SK-N-SH (cell line): ENCODE measurements at regions not wholly inside any gene's neighbourhood (a gene's known extent, or its start where the extent isn't known, plus 50 kb on each side); places are given as distances from the start of the nearest gene placed in this dataset.

Experiments used
- CTCF ChIA-PET: fragments of 300-600, 350-600 bp; formaldehyde crosslinking; extraction: SDS; loops from one replicate; lab custom pipeline; 2021; lab: Yijun Ruan, JAX
- POLR2A ChIA-PET: fragments of 350-600 bp; sonication (Branson Sonifier 250); formaldehyde crosslinking; extraction: SDS; loops from one replicate; lab custom pipeline; 2020; ENCODE audit warnings: antibody characterized with exemption, inconsistent platforms; lab: Yijun Ruan, JAX
- DNase-seq: peaks from one replicate; pipeline ENCODE4 v3.0.0; 2012
- H2AFZ ChIP-seq: fragments of 200-600 bp; sonication (generic); 2 replicates; pipeline ENCODE4 v1.8.1; 2016; ENCODE audit warnings: antibody characterized with exemption, mild to moderate bottlenecking, low read depth
- H3F3A ChIP-seq: fragments of 200-600 bp; sonication (generic); replicated peaks from 2 replicates; pipeline ENCODE3; 2016; ENCODE audit warnings: antibody characterized with exemption, mild to moderate bottlenecking; ENCODE audit not compliant: insufficient read depth
- H3K27ac ChIP-seq, 2 experiments: fragments of 200-500 bp in 1 of 2; fragments of 200-600 bp in 1 of 2; sonication (Bioruptor generic) in 1 of 2; sonication (generic), shearing (Covaris generic) in 1 of 2; 2 replicates each; pipeline versions ENCODE4 v1.5.1 to v1.6.1; 2014 to 2016; ENCODE audit warnings: low read depth in 2 of 2, inconsistent platforms in 1 of 2, low read length in 1 of 2, mild to moderate bottlenecking in 1 of 2, mixed read lengths in 1 of 2
- H3K27me3 ChIP-seq: fragments of 200-600 bp; sonication (generic), shearing (Covaris generic); 2 replicates; pipeline ENCODE4 v1.6.1; 2016; ENCODE audit warnings: mixed run types; ENCODE audit not compliant: insufficient read depth
- H3K36me3 ChIP-seq, 2 experiments: fragments of 200-500 bp in 1 of 2; fragments of 200-600 bp in 1 of 2; sonication (Bioruptor generic) in 1 of 2; sonication (generic) in 1 of 2; replicated peaks in 1 of 2; 2 replicates each; pipeline versions ENCODE3 to v1.5.1; 2014 to 2016; ENCODE audit warnings: low read length in 1 of 2, mild to moderate bottlenecking in 1 of 2; ENCODE audit not compliant: insufficient read depth in 2 of 2, control insufficient read depth in 1 of 2
- H3K4me1 ChIP-seq, 2 experiments: fragments of 200-500 bp in 1 of 2; fragments of 200-600 bp in 1 of 2; sonication (Bioruptor generic) in 1 of 2; sonication (generic), shearing (Covaris generic) in 1 of 2; 2 replicates each; pipeline versions ENCODE4 v1.5.1 to v1.6.1; 2014 to 2016; ENCODE audit warnings: low read depth in 1 of 2, low read length in 1 of 2, mixed run types in 1 of 2; ENCODE audit not compliant: insufficient read depth in 2 of 2, control insufficient read depth in 1 of 2
- H3K4me2 ChIP-seq: fragments of 200-600 bp; sonication (generic), shearing (Covaris generic); 2 replicates; pipeline ENCODE4 v1.6.1; 2017; ENCODE audit warnings: mixed run types
- H3K4me3 ChIP-seq, 2 experiments: fragments of 200-500 bp in 1 of 2; fragments of 200-600 bp in 1 of 2; sonication (Bioruptor generic) in 1 of 2; sonication (generic), shearing (Covaris generic) in 1 of 2; 2 replicates each; pipeline versions ENCODE4 v1.5.1 to v1.8.1; 2014 to 2016; ENCODE audit warnings: low read depth in 2 of 2, inconsistent platforms in 1 of 2, low read length in 1 of 2, mild to moderate bottlenecking in 1 of 2, mixed read lengths in 1 of 2, moderate library complexity in 1 of 2
- H3K79me2 ChIP-seq: fragments of 200-600 bp; sonication (generic); 2 replicates; pipeline ENCODE4 v1.8.1; 2017; ENCODE audit warnings: mild to moderate bottlenecking; ENCODE audit not compliant: insufficient read depth
- H3K9ac ChIP-seq: fragments of 200-600 bp; sonication (generic); 2 replicates; pipeline ENCODE4 v1.6.1; 2017; ENCODE audit warnings: mixed run types
- H3K9me2 ChIP-seq: fragments of 200-600 bp; sonication (generic); 2 replicates; pipeline ENCODE4 v1.6.1; 2017; ENCODE audit warnings: mixed run types
- H3K9me3 ChIP-seq: fragments of 200-600 bp; sonication (generic); 2 replicates; pipeline ENCODE4 v1.6.1; 2017; ENCODE audit warnings: mixed run types, mild to moderate bottlenecking, moderate library complexity
- H4K20me1 ChIP-seq: fragments of 200-600 bp; sonication (generic); 2 replicates; pipeline ENCODE4 v1.6.1; 2017; ENCODE audit warnings: mild to moderate bottlenecking, mixed run types; ENCODE audit not compliant: insufficient read depth
- EP300 ChIP-seq, 2 experiments: IDR thresholded peaks; 2 replicates each; pipeline versions ENCODE4 v1.4.0 to v1.6.1; 2012; ENCODE audit warnings: borderline replicate concordance in 1 of 2, low read depth in 1 of 2, low read length in 1 of 2
- EZH2phosphoT487 ChIP-seq: fragments of 200-600 bp; sonication (generic); IDR thresholded peaks from 2 replicates; pipeline ENCODE4 v1.6.1; 2017; ENCODE audit warnings: low read depth, mixed run types, mild to moderate bottlenecking, antibody characterized with exemption, moderate library complexity, borderline replicate concordance
- FOXJ3 ChIP-seq: sonication (generic); formaldehyde crosslinking; IDR thresholded peaks from 2 replicates; pipeline ENCODE4 v1.5.1; 2020; ENCODE audit warnings: mild to moderate bottlenecking, missing genetic modification reagents
- GABPA ChIP-seq: IDR thresholded peaks from 2 replicates; pipeline ENCODE4 v1.4.0; 2012; ENCODE audit warnings: low read depth, mild to moderate bottlenecking
- GATA2 ChIP-seq: sonication (generic); formaldehyde crosslinking; IDR thresholded peaks from 2 replicates; pipeline ENCODE4 v1.5.0; 2020; ENCODE audit warnings: mild to moderate bottlenecking, missing genetic modification reagents
- JUND ChIP-seq: IDR thresholded peaks from 2 replicates; pipeline ENCODE4 v1.4.0; 2012
- NFIC ChIP-seq: IDR thresholded peaks from 2 replicates; pipeline ENCODE4 v1.4.0; 2012; ENCODE audit warnings: borderline replicate concordance
- NRF1 ChIP-seq: IDR thresholded peaks from 2 replicates; pipeline ENCODE4 v1.6.1; 2012; ENCODE audit warnings: low read depth, mild to moderate bottlenecking, low read length
- RAD21 ChIP-seq: IDR thresholded peaks from 2 replicates; pipeline ENCODE4 v1.6.1; 2012; ENCODE audit warnings: mild to moderate bottlenecking, low read length
- RCOR1 ChIP-seq: fragments of 150-350 bp; IDR thresholded peaks from 2 replicates; pipeline ENCODE4 v1.6.1; 2017; ENCODE audit warnings: antibody characterized with exemption, low read length
- RFX5 ChIP-seq: IDR thresholded peaks from 2 replicates; pipeline ENCODE4 v1.6.1; 2012; ENCODE audit warnings: mild to moderate bottlenecking, improper control_type of control experiment, low read length
- RXRA ChIP-seq: IDR thresholded peaks from 2 replicates; pipeline ENCODE4 v1.4.0; 2012; ENCODE audit warnings: low read depth, mild to moderate bottlenecking, borderline replicate concordance
- TAF1 ChIP-seq: IDR thresholded peaks from 2 replicates; pipeline ENCODE4 v1.6.1; 2012; ENCODE audit warnings: low read depth, mild to moderate bottlenecking, low read length, moderate library complexity, borderline replicate concordance
- TCF12 ChIP-seq: IDR thresholded peaks from 2 replicates; pipeline ENCODE4 v1.4.0; 2012
- TEAD4 ChIP-seq: IDR thresholded peaks from 2 replicates; pipeline ENCODE4 v1.4.0; 2012; ENCODE audit warnings: mild to moderate bottlenecking, borderline replicate concordance; ENCODE audit not compliant: insufficient read depth
- YY1 ChIP-seq: IDR thresholded peaks from 2 replicates; pipeline ENCODE4 v1.4.0; 2012; ENCODE audit warnings: low read depth, mild to moderate bottlenecking
- WGBS: methylation state at CpG from one replicate; pipeline ENCODE4 v1.1.6; 2017; ENCODE audit warnings: low lambda C conversion rate; 5-methylcytosine and 5-hydroxymethylcytosine counted together
- TF ChIP-seq, protein P1 (sequence below): fragments of 150-350 bp; IDR thresholded peaks from 2 replicates; pipeline ENCODE4 v1.6.1; 2016; ENCODE audit warnings: mild to moderate bottlenecking, low read depth, low read length
- TF ChIP-seq, protein P2 (sequence below): IDR thresholded peaks from 2 replicates; pipeline ENCODE4 v1.6.1; 2012; ENCODE audit warnings: mild to moderate bottlenecking, low read depth, low read length, moderate library complexity
- TF ChIP-seq, protein P3 (sequence below): IDR thresholded peaks from 2 replicates; pipeline ENCODE4 v1.4.0; 2012; ENCODE audit warnings: low read depth
- TF ChIP-seq, protein P4 (sequence below): IDR thresholded peaks from 2 replicates; pipeline ENCODE4 v1.4.0; 2012; ENCODE audit warnings: low read depth, borderline replicate concordance

DNA sequence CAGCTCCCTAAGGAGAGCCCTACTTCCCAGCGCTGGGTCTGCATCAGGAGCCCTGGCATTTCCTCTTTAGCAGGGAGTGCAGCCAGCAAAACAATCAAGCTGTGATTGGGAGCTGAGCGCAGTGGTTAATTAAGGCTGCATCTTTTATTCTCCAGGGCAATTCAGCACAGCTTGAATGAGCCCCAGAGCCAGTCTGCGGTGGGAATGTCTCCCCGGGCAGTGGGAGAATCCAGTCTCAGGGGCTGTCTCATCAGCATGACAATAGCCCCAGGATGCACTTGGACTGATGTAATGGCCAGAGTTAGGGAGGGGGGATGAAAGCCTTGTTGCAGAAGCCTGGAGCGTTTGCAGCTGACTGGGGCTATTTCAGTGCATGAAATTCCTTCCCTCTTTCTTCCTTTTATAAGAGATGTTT is 292.6 kb upstream of the SOX9 start:
- peak; percentile 58 for DNase-seq
- Histone ChIP-seq H3K27ac (peak overlapping the region in 1 of 2 experiments; percentile 20; a peak in 2 of 4 replicates), H3K36me3 (no peaks in the 10 kb centered on the region), H3F3A (no peaks in the 10 kb centered on the region), H2AFZ (peak overlapping the region; percentile 54; the same call in 1 of the 2 replicates), H3K27me3 (no peaks in the 10 kb centered on the region), H3K4me2 (peak overlapping the region; percentile 46; the same call in 1 of the 2 replicates), H3K79me2 (no peaks in the 10 kb centered on the region), H3K9ac (no peak overlapping the region), H3K9me3 (no peaks in the 10 kb centered on the region), H3K9me2 (no peaks in the 10 kb centered on the region), H3K4me1 (peaks cover 0 to 15% of the 10 kb centered on the region in 2 experiments; a peak in 2 of 4 replicates), H4K20me1 (no peaks in the 10 kb centered on the region), H3K4me3 (no peak overlapping the region)
- ChIA-PET CTCF (interaction anchor here (1.1 kb wide), 2 partner anchors 16 to 1062 kb away, joined by 3 read pairs; no protein-coding TSS in a partner anchor), POLR2A (interaction anchor here (0.6 kb wide), 1 partner anchor 12 kb away, joined by 3 read pairs; no protein-coding TSS in a partner anchor)
- WGBS, result 5% methylated on average over 5 of the region's 5 CpGs
- TF ChIP-seq EP300 (IDR thresholded peaks at IDR 0.05; ENCODE audit: borderline replicate concordance in 1 of 2, low read depth in 1 of 2, low read length in 1 of 2) (peak in 1 of 2 experiments; percentile 59; a peak in 1 of 4 replicates), FOXJ3 (peak; percentile 33; the same call in 1 of the 2 replicates), TAF1 (no peak), GATA2 (CRISPR knock-in tag) (0 out of 2 replicates have a peak, but pooled peaks have one; percentile 25), RAD21 (peak; percentile 18; the same call in 1 of the 2 replicates), EZH2phosphoT487 (no peak), RFX5 (peak; percentile 26; the same call in 1 of the 2 replicates), RCOR1 (peak; percentile 75)
- TF ChIP-seq, protein P1, sequence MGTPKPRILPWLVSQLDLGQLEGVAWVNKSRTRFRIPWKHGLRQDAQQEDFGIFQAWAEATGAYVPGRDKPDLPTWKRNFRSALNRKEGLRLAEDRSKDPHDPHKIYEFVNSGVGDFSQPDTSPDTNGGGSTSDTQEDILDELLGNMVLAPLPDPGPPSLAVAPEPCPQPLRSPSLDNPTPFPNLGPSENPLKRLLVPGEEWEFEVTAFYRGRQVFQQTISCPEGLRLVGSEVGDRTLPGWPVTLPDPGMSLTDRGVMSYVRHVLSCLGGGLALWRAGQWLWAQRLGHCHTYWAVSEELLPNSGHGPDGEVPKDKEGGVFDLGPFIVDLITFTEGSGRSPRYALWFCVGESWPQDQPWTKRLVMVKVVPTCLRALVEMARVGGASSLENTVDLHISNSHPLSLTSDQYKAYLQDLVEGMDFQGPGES, result no peak

DNA sequence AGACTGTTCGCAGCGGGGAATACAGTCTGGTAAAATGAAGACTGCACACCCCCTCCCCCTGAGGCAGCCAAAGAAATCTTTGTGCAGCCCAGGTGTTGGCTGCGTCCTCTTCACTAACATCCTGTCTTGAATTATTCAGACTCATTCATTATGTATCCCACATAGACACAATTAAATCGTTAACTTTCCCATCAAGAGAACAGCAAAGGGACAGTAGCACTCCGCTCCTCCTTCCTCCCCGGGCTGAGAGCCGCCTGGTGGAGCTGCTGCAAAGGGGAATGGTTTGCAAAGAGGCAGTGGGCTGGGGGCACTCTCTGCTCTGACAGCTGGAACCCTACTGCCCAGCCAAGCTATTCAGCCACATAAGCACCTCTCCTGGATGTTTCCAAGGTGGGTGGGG is 290.0 kb upstream of the SOX9 start:
- H3K9me3 ChIP-seq, result no peaks in the 10 kb centered on the region
- no peak overlapping the region for H2AFZ ChIP-seq
- no peaks in the 10 kb centered on the region for H3K9me2 ChIP-seq
- H3K79me2 ChIP-seq, result no peaks in the 10 kb centered on the region
- 0 out of 2 replicates have a peak, but pooled peaks cover 5% of the 10 kb centered on the region for H3K27me3 ChIP-seq
- no peak overlapping the region for H3K27ac ChIP-seq
- POLR2A ChIA-PET, result no interaction called here
- TF ChIP-seq, protein P2, sequence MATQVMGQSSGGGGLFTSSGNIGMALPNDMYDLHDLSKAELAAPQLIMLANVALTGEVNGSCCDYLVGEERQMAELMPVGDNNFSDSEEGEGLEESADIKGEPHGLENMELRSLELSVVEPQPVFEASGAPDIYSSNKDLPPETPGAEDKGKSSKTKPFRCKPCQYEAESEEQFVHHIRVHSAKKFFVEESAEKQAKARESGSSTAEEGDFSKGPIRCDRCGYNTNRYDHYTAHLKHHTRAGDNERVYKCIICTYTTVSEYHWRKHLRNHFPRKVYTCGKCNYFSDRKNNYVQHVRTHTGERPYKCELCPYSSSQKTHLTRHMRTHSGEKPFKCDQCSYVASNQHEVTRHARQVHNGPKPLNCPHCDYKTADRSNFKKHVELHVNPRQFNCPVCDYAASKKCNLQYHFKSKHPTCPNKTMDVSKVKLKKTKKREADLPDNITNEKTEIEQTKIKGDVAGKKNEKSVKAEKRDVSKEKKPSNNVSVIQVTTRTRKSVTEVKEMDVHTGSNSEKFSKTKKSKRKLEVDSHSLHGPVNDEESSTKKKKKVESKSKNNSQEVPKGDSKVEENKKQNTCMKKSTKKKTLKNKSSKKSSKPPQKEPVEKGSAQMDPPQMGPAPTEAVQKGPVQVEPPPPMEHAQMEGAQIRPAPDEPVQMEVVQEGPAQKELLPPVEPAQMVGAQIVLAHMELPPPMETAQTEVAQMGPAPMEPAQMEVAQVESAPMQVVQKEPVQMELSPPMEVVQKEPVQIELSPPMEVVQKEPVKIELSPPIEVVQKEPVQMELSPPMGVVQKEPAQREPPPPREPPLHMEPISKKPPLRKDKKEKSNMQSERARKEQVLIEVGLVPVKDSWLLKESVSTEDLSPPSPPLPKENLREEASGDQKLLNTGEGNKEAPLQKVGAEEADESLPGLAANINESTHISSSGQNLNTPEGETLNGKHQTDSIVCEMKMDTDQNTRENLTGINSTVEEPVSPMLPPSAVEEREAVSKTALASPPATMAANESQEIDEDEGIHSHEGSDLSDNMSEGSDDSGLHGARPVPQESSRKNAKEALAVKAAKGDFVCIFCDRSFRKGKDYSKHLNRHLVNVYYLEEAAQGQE, result no peak
- no peak for TF ChIP-seq NRF1
- TF ChIP-seq GABPA, result no peak
- TF ChIP-seq JUND, result no peak
- no peak for TF ChIP-seq NFIC
- TF ChIP-seq, protein P3, sequence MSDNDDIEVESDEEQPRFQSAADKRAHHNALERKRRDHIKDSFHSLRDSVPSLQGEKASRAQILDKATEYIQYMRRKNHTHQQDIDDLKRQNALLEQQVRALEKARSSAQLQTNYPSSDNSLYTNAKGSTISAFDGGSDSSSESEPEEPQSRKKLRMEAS, result no peak
- no peak for TF ChIP-seq TEAD4
- TF ChIP-seq RAD21, result no peak
- TF ChIP-seq, protein P4, sequence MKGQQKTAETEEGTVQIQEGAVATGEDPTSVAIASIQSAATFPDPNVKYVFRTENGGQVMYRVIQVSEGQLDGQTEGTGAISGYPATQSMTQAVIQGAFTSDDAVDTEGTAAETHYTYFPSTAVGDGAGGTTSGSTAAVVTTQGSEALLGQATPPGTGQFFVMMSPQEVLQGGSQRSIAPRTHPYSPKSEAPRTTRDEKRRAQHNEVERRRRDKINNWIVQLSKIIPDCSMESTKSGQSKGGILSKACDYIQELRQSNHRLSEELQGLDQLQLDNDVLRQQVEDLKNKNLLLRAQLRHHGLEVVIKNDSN, result no peak
- no peak for TF ChIP-seq RXRA
- TF ChIP-seq YY1, result no peak
- no peak for TF ChIP-seq TCF12
- TF ChIP-seq EZH2phosphoT487, result no peak
- H3K9ac ChIP-seq, result no peak overlapping the region
- H3K4me1 ChIP-seq, result peaks cover 0 to 10% of the 10 kb centered on the region in 2 experiments; a peak in 2 of 4 replicates
- CTCF ChIA-PET, result interaction anchor here (0.6 to 1.1 kb wide), 2 partner anchors 19 to 438 kb away, joined by 3 to 4 read pairs; no protein-coding TSS in a partner anchor
- WGBS, result 72% methylated on average over 7 of the region's 7 CpGs
- H3K4me3 ChIP-seq, result no peak overlapping the region
- no peaks in the 10 kb centered on the region for H4K20me1 ChIP-seq
- no peak overlapping the region for H3K4me2 ChIP-seq
- no peaks in the 10 kb centered on the region for H3K36me3 ChIP-seq
- H3F3A ChIP-seq, result no peaks in the 10 kb centered on the region
- no peak for DNase-seq
